Neural crest cell (in vitro differentiated cells): ENCODE measurements at regions not wholly inside any gene's neighbourhood (a gene's known extent, or its start where the extent isn't known, plus 50 kb on each side); places are given as distances from the start of the nearest gene placed in this dataset.

ENCODE experiments used
- DNase-seq: peaks from one replicate; pipeline ENCODE4 v3.0.0; 2021; ENCODE audit warnings: low read depth, mixed read lengths, low spot score
- H3K27ac Mint-ChIP-seq: one replicate; pipeline ENCODE4 v1.8.0; 2021; ENCODE audit warnings: mild to moderate bottlenecking, mixed read lengths; ENCODE audit not compliant: unreplicated experiment
- H3K27me3 Mint-ChIP-seq: 2 replicates; pipeline ENCODE4 v1.8.0; 2021; ENCODE audit warnings: low read depth, mild to moderate bottlenecking, mixed read lengths
- H3K36me3 Mint-ChIP-seq: 2 replicates; pipeline ENCODE4 v1.8.0; 2021; ENCODE audit warnings: low read depth, mild to moderate bottlenecking, mixed read lengths
- H3K4me1 Mint-ChIP-seq: 2 replicates; pipeline ENCODE4 v1.8.0; 2021; ENCODE audit warnings: mixed read lengths
- H3K4me3 Mint-ChIP-seq: one replicate; pipeline ENCODE4 v1.8.0; 2021; ENCODE audit warnings: mild to moderate bottlenecking, mixed read lengths
- H3K9me3 Mint-ChIP-seq: 2 replicates; pipeline ENCODE4 v1.8.0; 2021; ENCODE audit warnings: mixed read lengths
- TF ChIP-seq, protein P1 (sequence below): fragments of 200-600 bp; sonication (generic); conservative IDR thresholded peaks from 2 replicates; pipeline ENCODE4 v1.5.0; 2021; ENCODE audit warnings: antibody characterized with exemption, mild to moderate bottlenecking

DNA sequence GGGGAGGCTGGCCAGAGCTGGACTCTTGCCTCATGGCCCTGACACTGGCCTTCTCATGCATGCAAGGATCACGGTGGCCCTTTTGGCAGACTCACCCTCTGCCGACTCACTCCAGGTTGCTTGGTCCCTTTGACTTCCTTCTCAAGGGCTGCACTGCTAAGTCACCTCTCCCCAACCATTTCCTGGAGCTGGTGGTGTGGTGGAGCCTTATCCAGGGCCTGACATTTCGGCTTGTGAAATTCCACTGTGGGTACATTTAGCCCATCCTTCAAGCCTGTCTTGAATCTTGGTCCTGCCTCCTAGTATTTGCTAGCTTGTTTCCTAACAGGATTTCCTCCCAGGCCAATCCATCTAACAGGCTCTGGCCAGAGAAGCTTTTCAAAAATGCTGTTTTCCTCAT lies 52.6 kb upstream of the JUN start:
- Mint-ChIP-seq H3K4me1 (no peaks in the 10 kb centered on the region), H3K9me3 (no peaks in the 10 kb centered on the region), H3K36me3 (no peaks in the 10 kb centered on the region), H3K27me3 (no peaks in the 10 kb centered on the region), H3K4me3 (no peak overlapping the region), H3K27ac (no peak overlapping the region)
- TF ChIP-seq, protein P1, sequence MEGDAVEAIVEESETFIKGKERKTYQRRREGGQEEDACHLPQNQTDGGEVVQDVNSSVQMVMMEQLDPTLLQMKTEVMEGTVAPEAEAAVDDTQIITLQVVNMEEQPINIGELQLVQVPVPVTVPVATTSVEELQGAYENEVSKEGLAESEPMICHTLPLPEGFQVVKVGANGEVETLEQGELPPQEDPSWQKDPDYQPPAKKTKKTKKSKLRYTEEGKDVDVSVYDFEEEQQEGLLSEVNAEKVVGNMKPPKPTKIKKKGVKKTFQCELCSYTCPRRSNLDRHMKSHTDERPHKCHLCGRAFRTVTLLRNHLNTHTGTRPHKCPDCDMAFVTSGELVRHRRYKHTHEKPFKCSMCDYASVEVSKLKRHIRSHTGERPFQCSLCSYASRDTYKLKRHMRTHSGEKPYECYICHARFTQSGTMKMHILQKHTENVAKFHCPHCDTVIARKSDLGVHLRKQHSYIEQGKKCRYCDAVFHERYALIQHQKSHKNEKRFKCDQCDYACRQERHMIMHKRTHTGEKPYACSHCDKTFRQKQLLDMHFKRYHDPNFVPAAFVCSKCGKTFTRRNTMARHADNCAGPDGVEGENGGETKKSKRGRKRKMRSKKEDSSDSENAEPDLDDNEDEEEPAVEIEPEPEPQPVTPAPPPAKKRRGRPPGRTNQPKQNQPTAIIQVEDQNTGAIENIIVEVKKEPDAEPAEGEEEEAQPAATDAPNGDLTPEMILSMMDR: no peak
- DNase-seq: no peak

DNA sequence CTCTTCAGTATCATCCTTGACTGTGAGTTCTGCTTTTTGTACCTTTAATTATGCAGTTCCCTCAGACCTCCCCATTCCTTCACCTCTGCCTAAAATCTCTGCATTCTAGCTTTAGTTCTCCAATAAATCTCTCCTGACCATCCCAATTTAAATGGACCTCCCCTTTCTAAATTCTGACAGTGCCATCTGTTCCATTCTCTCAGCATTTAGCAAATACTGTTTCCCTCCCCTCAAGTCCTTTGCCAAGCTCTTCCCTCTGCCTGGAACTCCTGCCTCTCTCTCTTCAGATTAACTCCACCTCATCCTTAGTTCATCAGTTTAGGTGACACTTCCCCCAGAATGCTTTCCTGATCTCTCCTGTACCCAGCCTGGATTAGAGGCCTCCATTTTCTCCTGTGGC lies 54.0 kb upstream of the JUN start:
- DNase-seq: no peak
- H3K9me3 Mint-ChIP-seq: no peaks in the 10 kb centered on the region
- H3K27me3 Mint-ChIP-seq: no peaks in the 10 kb centered on the region
- TF ChIP-seq, protein P1: no peak
- H3K4me3 Mint-ChIP-seq: no peak overlapping the region
- no peaks in the 10 kb centered on the region for H3K36me3 Mint-ChIP-seq
- peaks cover 4% of the 10 kb centered on the region for H3K4me1 Mint-ChIP-seq
- no peak overlapping the region for H3K27ac Mint-ChIP-seq

DNA sequence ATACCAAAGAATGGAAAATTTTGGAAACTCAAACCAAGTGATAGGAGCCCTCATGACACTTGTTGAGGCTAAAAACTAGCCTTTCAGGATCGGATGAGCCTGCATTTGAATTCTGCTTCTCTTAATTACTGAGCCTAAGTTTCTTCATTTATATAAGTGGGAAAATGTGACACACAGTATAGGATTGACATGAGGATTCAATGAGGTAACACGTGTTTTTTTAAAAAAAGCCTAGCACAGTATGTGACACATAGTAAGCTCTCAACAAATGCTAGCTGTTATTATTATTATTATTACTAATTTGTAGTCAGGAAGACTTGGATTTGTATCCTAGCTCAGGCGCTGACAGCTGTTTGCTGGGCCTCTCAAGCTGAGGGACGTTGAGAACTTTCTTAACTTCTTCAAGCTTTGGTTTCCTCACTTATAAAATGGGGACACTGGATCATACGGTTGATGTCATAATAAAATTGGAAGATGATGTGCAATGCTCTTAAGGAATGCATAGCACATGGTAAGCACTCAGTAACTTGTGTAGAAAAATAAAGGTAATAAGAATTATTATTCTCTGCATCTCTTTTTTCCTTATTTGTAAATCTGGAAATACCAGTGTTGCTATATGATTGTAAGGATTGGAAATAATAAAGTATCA lies 55.4 kb upstream of the JUN start:
- Mint-ChIP-seq H3K4me3 (no peak overlapping the region), H3K4me1 (peaks cover 4% of the 10 kb centered on the region), H3K9me3 (no peaks in the 10 kb centered on the region), H3K27me3 (no peaks in the 10 kb centered on the region), H3K36me3 (no peaks in the 10 kb centered on the region), H3K27ac (no peak overlapping the region)
- TF ChIP-seq, protein P1: no peak
- DNase-seq: no peak

DNA sequence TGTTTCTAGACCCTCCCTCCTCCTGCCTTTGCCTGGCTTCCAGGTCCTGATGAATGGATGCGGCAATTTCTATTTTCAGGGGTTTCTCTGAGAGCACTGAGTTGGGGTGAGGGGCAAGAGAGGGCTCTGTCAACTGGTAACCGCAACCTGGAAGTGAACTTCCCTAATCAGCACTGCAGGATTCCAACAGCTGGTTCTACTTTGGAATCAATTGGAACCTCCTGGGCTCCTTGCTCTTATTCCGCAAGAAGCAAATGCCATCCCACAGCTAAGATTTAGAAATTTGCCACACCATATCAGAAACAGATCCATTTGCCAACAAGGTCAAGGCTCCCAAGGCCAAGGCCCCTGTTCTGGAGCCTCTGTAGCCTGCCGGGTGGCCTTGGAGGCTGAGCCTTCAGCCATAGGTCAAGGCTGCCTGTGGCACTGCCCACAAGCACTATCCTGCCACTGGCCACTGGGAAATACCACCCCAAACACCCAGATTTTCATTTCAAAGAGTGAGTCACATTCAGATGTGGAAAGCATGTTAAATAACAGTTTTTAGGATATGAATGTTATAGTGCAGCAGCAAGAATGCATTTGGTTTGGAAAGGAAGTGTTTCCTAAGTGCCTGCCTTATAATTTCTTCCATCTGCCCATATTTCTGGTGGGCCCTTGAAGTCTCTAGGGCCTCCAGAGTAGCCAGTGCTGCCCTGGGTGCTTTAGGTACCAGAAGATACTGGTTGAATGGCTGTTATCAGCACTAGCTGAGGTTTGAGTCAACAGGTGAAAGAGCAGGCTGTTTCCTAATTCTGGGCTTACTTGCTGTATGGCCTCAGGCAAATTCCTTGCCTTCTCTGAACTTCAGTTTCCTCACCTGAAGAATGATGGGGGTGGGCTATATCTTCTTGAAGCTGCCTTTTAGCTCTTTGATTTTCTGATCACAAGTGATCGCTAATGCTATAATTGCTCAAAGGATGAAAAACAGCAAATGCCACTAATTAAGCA lies 56.3 kb upstream of the JUN start:
- peaks cover 4% of the 10 kb centered on the region for H3K4me1 Mint-ChIP-seq
- TF ChIP-seq, protein P1: no peak

DNA sequence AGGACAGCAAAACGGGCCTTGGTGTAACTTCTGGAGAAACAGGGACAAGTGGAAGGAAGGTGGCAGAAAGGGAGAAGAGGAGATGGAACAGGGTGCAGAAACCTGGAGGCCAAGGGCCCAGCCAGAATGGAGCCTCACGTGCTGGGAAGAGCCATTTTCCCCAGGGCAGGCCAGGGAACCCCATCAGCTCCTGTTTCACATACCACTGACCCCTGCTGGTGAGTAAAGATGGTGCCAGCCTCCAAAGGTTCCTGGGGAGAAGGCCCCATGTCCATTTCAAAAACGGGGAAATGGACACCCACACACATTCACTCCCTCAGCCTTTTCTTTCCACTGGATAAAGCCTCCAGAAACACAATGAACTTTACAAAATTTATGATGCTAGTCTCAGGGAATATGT lies 57.6 kb upstream of the JUN start:
- DNase-seq: no peak
- Mint-ChIP-seq H3K36me3 (no peaks in the 10 kb centered on the region), H3K4me1 (peaks cover 4% of the 10 kb centered on the region), H3K27ac (no peak overlapping the region), H3K9me3 (no peaks in the 10 kb centered on the region), H3K27me3 (no peaks in the 10 kb centered on the region), H3K4me3 (no peak overlapping the region)
- TF ChIP-seq, protein P1: peak; percentile 44

More for the DNA sequence above, 56.3 kb upstream of the JUN start:
- Mint-ChIP-seq H3K4me3 (no peak overlapping the region), H3K9me3 (no peaks in the 10 kb centered on the region), H3K36me3 (no peaks in the 10 kb centered on the region), H3K27ac (no peak overlapping the region), H3K27me3 (no peaks in the 10 kb centered on the region)
- no peak for DNase-seq
